Trophoblast cell (in vitro differentiated cells and primary cell): ENCODE measurements at regions not wholly inside any gene's neighbourhood (a gene's known extent, or its start where the extent isn't known, plus 50 kb on each side); places are given as distances from the start of the nearest gene placed in this dataset.

Experiments
- DNase-seq, 2 donors: peaks; one replicate each; pipeline ENCODE4 v3.0.0-alpha.2; 2016
- H2AFZ ChIP-seq: 2 replicates; pipeline ENCODE4 v1.6.1; 2013; ENCODE audit warnings: low read length, moderate library complexity, mild to moderate bottlenecking; ENCODE audit not compliant: insufficient read depth, poor library complexity
- H2AK5ac ChIP-seq: 2 replicates; pipeline ENCODE4 v1.6.1; 2013; ENCODE audit warnings: mild to moderate bottlenecking, low read length
- H2BK120ac ChIP-seq: 2 replicates; pipeline ENCODE4 v1.6.1; 2013; ENCODE audit warnings: low read length, mild to moderate bottlenecking, moderate library complexity; ENCODE audit not compliant: insufficient read depth, poor library complexity
- H2BK12ac ChIP-seq: 2 replicates; pipeline ENCODE4 v1.6.1; 2013; ENCODE audit warnings: mild to moderate bottlenecking, low read length, moderate library complexity
- H2BK5ac ChIP-seq: 2 replicates; pipeline ENCODE4 v1.6.1; 2013; ENCODE audit warnings: low read length, low read depth, moderate library complexity, mild to moderate bottlenecking; ENCODE audit not compliant: poor library complexity
- H3K14ac ChIP-seq: 2 replicates; pipeline ENCODE4 v1.6.1; 2013; ENCODE audit warnings: mild to moderate bottlenecking, low read length
- H3K18ac ChIP-seq: 2 replicates; pipeline ENCODE4 v1.6.1; 2013; ENCODE audit warnings: mild to moderate bottlenecking, low read length
- H3K23ac ChIP-seq: 2 replicates; pipeline ENCODE4 v1.6.1; 2013; ENCODE audit warnings: low read length
- H3K27ac ChIP-seq: 2 replicates; pipeline ENCODE4 v1.5.1; 2013; ENCODE audit warnings: low read depth, mild to moderate bottlenecking, inconsistent platforms, low read length, moderate library complexity
- H3K27me3 ChIP-seq: 2 replicates; pipeline ENCODE4 v1.6.1; 2013; ENCODE audit warnings: inconsistent platforms, mild to moderate bottlenecking, low read length, moderate library complexity; ENCODE audit not compliant: insufficient read depth
- H3K36me3 ChIP-seq, 2 experiments: 1 replicate in 1 of 2; 2 replicates in 1 of 2; pipeline ENCODE4 v1.6.1; 2013; ENCODE audit warnings: low read length in 2 of 2, mild to moderate bottlenecking in 2 of 2, moderate library complexity in 1 of 2; ENCODE audit not compliant: insufficient read depth in 2 of 2, control insufficient read depth in 1 of 2
- H3K4ac ChIP-seq: 2 replicates; pipeline ENCODE4 v1.6.1; 2013; ENCODE audit warnings: low read depth, mild to moderate bottlenecking, low read length, moderate library complexity
- H3K4me1 ChIP-seq, 2 experiments: 1 replicate in 1 of 2; 2 replicates in 1 of 2; pipeline ENCODE4 v1.6.1; 2013; ENCODE audit warnings: low read length in 2 of 2, mild to moderate bottlenecking in 2 of 2, moderate library complexity in 1 of 2; ENCODE audit not compliant: insufficient read depth in 2 of 2, control insufficient read depth in 1 of 2
- H3K4me2 ChIP-seq: 2 replicates; pipeline ENCODE4 v1.6.1; 2013; ENCODE audit warnings: inconsistent platforms, mild to moderate bottlenecking, low read length, moderate library complexity
- H3K4me3 ChIP-seq: 2 replicates; pipeline ENCODE4 v1.5.1; 2013; ENCODE audit warnings: mild to moderate bottlenecking, low read depth, low read length, inconsistent platforms
- H3K79me1 ChIP-seq: one replicate; pipeline ENCODE4 v1.6.1; 2013; ENCODE audit warnings: low read length
- H3K79me2 ChIP-seq: 2 replicates; pipeline ENCODE4 v1.6.1; 2013; ENCODE audit warnings: low read length, mild to moderate bottlenecking; ENCODE audit not compliant: control insufficient read depth, insufficient read depth, poor library complexity
- H3K9ac ChIP-seq: 2 replicates; pipeline ENCODE4 v1.6.1; 2013; ENCODE audit warnings: mild to moderate bottlenecking, low read length
- H3K9me3 ChIP-seq: 2 replicates; pipeline ENCODE4 v1.6.1; 2013; ENCODE audit warnings: low read depth, mild to moderate bottlenecking, control low read depth, inconsistent platforms, low read length; ENCODE audit not compliant: insufficient read depth
- H4K12ac ChIP-seq: 2 replicates; pipeline ENCODE4 v1.6.1; 2013; ENCODE audit warnings: low read depth, mild to moderate bottlenecking, low read length, moderate library complexity
- H4K8ac ChIP-seq: 2 replicates; pipeline ENCODE4 v1.6.1; 2013; ENCODE audit warnings: low read depth, mild to moderate bottlenecking, low read length, moderate library complexity
- H4K91ac ChIP-seq: one replicate; pipeline ENCODE4 v1.6.1; 2013; ENCODE audit warnings: low read depth, mild to moderate bottlenecking, low read length, moderate library complexity
- WGBS: extraction: QIAGEN DNeasy Blood & Tissue Kit; methylation state at CpG from one replicate; pipeline ENCODE4 v1.1.7; 2013; ENCODE audit warnings: missing lambda C conversion rate; ENCODE audit not compliant: insufficient read length, insufficient coverage; ENCODE audit errors: extremely low coverage; 5-methylcytosine and 5-hydroxymethylcytosine counted together

DNA sequence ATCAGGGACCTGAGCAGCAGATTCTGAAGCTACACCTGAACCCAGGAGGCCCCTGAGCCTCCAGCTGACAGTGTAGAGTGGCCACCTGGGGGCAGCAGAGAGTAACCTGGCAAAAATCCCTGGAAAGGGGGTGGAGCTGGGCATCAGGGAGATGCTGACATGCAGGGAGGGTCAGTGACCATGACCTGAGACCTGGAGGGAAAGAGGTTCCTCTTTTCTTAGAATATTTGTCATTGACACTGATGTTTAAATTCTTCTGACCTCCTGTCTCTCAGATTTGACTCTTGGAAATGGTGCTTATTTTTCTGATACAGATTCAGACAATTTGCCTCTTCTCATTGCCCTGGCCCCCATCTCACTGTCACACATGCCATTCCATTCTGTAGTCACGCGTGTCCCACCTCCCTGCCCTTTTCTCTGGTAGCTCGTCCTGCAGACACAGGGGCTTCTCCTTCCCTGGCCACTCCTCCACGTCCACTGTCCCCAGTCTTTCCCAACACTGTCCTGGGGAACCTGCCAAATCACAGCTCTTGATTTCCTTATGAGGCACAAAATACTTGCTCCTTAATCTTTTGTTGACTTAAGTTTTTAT is 117.2 kb upstream of the IGLL5 start:
- H2BK5ac ChIP-seq = no peak overlapping the region
- no peak overlapping the region for H2AFZ ChIP-seq
- no peaks in the 10 kb centered on the region for H3K79me1 ChIP-seq
- H3K9me3 ChIP-seq = no peaks in the 10 kb centered on the region
- H3K4ac ChIP-seq = no peak overlapping the region
- no peak overlapping the region for H3K14ac ChIP-seq
- H4K8ac ChIP-seq = no peak overlapping the region
- H3K27ac ChIP-seq = no peak overlapping the region
- H3K9ac ChIP-seq = no peak overlapping the region
- no peak overlapping the region for H2BK12ac ChIP-seq
- H3K18ac ChIP-seq = no peak overlapping the region
- WGBS = no CpG with 5 or more reads among the region's 4 CpGs
- DNase-seq = peak; percentile 45 to 82
- peaks cover 4% of the 10 kb centered on the region for H3K27me3 ChIP-seq
- no peak overlapping the region for H4K91ac ChIP-seq
- H3K4me2 ChIP-seq = no peak overlapping the region
- H4K12ac ChIP-seq = no peak overlapping the region
- H3K4me3 ChIP-seq = no peak overlapping the region
- no peak overlapping the region for H3K23ac ChIP-seq
- no peaks in the 10 kb centered on the region for H3K79me2 ChIP-seq
- H2BK120ac ChIP-seq = no peak overlapping the region
- no peaks in the 10 kb centered on the region for H3K4me1 ChIP-seq
- H2AK5ac ChIP-seq = no peak overlapping the region
- H3K36me3 ChIP-seq = no peaks in the 10 kb centered on the region

DNA sequence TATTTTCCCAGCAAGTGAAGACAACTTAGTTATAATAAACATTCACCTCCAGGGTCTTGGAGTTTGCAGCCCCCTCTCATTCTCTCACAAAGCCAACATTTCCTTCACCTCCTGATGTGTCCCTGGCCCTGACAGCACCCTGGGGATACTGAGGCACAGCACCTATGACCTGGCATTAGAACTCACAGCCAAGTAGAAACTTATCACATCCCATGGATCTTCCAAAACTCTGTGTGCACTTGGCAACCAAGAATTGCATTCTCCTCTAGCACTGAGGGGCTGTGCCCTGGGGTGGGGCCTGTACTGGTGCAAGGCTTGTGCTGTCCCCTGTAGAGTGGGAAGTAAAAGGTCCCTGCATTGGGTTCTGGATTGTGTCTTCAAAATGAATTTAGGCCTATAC is 116.7 kb upstream of the IGLL5 start:
- no peak overlapping the region for H4K8ac ChIP-seq
- no peak overlapping the region for H2AK5ac ChIP-seq
- H3K79me2 ChIP-seq = no peaks in the 10 kb centered on the region
- H2BK12ac ChIP-seq = no peak overlapping the region
- H3K9ac ChIP-seq = no peak overlapping the region
- H3K18ac ChIP-seq = no peak overlapping the region
- H3K23ac ChIP-seq = no peak overlapping the region
- no peaks in the 10 kb centered on the region for H3K36me3 ChIP-seq
- no peaks in the 10 kb centered on the region for H3K9me3 ChIP-seq
- no peaks in the 10 kb centered on the region for H3K4me1 ChIP-seq
- no peak overlapping the region for H3K27ac ChIP-seq
- H3K4me3 ChIP-seq = no peak overlapping the region
- no peak overlapping the region for H3K14ac ChIP-seq
- H3K4ac ChIP-seq = no peak overlapping the region
- peaks cover 4% of the 10 kb centered on the region for H3K27me3 ChIP-seq
- H2BK120ac ChIP-seq = no peak overlapping the region
- H4K12ac ChIP-seq = no peak overlapping the region
- H4K91ac ChIP-seq = no peak overlapping the region
- H3K79me1 ChIP-seq = no peaks in the 10 kb centered on the region
- DNase-seq = no peak
- H2AFZ ChIP-seq = no peak overlapping the region
- H2BK5ac ChIP-seq = no peak overlapping the region
- no peak overlapping the region for H3K4me2 ChIP-seq

DNA sequence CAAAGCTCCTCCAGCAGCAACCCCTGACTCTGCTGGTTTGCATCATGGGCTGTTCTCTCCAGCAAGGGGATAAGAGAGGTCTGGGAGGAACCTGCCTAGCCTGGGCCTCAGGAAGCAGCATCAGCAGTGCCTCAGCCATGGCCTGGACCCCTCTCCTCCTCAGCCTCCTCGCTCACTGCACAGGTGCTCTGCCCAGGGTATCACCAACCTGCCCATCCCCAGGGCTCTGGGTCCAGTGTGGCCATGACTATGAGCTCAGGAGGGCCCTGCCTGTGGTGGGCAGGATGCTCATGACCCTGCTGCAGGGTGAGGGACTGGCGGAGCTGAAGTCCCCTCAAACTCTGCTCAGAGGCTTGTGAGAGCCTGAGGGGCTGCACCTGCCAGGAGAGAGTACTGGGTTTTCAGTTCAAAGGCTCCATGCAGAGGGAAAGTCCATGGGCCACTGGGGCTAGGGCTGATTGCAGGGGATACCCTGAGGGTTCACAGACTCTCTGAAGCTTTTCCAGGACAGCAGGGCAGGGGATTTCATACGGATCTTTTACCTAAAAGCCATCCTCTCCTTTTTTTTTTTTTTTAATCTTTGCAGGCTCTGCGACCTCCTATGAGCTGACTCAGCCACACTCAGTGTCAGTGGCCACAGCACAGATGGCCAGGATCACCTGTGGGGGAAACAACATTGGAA is 115.8 kb upstream of the IGLL5 start:
- no peak overlapping the region for H3K4me3 ChIP-seq
- WGBS = no CpG with 5 or more reads among the region's 4 CpGs
- H2BK5ac ChIP-seq = no peak overlapping the region
- H2AFZ ChIP-seq = no peak overlapping the region
- H3K27me3 ChIP-seq = peaks cover 4% of the 10 kb centered on the region
- no peak overlapping the region for H3K9ac ChIP-seq
- no peaks in the 10 kb centered on the region for H3K9me3 ChIP-seq
- no peak overlapping the region for H3K4ac ChIP-seq
- H4K12ac ChIP-seq = no peak overlapping the region
- no peak overlapping the region for H3K23ac ChIP-seq
- H2BK12ac ChIP-seq = no peak overlapping the region
- no peak overlapping the region for H4K91ac ChIP-seq
- H3K79me2 ChIP-seq = no peaks in the 10 kb centered on the region
- H2BK120ac ChIP-seq = no peak overlapping the region
- H4K8ac ChIP-seq = no peak overlapping the region
- H3K4me2 ChIP-seq = no peak overlapping the region
- H3K18ac ChIP-seq = no peak overlapping the region
- no peak for DNase-seq
- no peak overlapping the region for H2AK5ac ChIP-seq
- no peaks in the 10 kb centered on the region for H3K4me1 ChIP-seq
- H3K79me1 ChIP-seq = no peaks in the 10 kb centered on the region
- H3K14ac ChIP-seq = no peak overlapping the region
- no peaks in the 10 kb centered on the region for H3K36me3 ChIP-seq
- no peak overlapping the region for H3K27ac ChIP-seq

DNA sequence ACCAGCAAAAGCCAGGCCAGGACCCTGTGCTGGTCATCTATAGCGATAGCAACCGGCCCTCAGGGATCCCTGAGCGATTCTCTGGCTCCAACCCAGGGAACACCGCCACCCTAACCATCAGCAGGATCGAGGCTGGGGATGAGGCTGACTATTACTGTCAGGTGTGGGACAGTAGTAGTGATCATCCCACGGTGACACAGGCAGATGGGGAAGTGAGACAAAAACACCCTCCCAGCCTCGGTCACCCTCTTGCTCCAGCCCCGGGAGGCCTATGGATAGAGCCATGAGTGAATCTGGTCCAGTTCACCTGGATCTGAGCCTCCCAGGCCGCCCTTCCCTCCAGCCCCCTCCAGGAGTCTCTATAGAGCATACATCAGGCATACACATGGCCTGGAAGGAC is 115.2 kb upstream of the IGLL5 start:
- Histone ChIP-seq H2BK12ac (no peak overlapping the region), H3K4ac (no peak overlapping the region), H2BK120ac (no peak overlapping the region), H3K4me3 (no peak overlapping the region), H3K4me2 (no peak overlapping the region), H3K9me3 (no peaks in the 10 kb centered on the region), H3K18ac (no peak overlapping the region), H2AFZ (no peak overlapping the region), H3K27me3 (peaks cover 4% of the 10 kb centered on the region), H3K36me3 (no peaks in the 10 kb centered on the region), H3K79me1 (no peaks in the 10 kb centered on the region), H3K14ac (no peak overlapping the region), H4K12ac (no peak overlapping the region), H2BK5ac (no peak overlapping the region), H3K23ac (no peak overlapping the region), H3K4me1 (no peaks in the 10 kb centered on the region), H4K8ac (no peak overlapping the region), H3K79me2 (no peaks in the 10 kb centered on the region), H2AK5ac (no peak overlapping the region), H3K9ac (no peak overlapping the region), H4K91ac (no peak overlapping the region), H3K27ac (no peak overlapping the region)
- DNase-seq = no peak
- WGBS = no CpG with 5 or more reads among the region's 9 CpGs
